Thyroid gland (tissue), 4 donors: ENCODE measurements at regions not wholly inside any gene's neighbourhood (a gene's known extent, or its start where the extent isn't known, plus 50 kb on each side); places are given as distances from the start of the nearest gene placed in this dataset.

Experiments used
- POLR2A ChIP-seq, 2 donors: fragments of 450-650 bp; IDR thresholded peaks; one replicate each; pipeline ENCODE4 v1.6.1; 2017; ENCODE audit warnings: antibody characterized with exemption in 2 of 2, mild to moderate bottlenecking in 2 of 2, moderate library complexity in 1 of 2
- TF ChIP-seq, protein P1 (sequence below), 6 experiments: fragments of 200-600 bp in 3 of 6; fragments of 450-650 bp in 3 of 6; sonication (generic) in 3 of 6; IDR thresholded peaks; one replicate each; pipeline ENCODE4 v1.5.1; 2016 to 2019; ENCODE audit warnings: antibody characterized with exemption in 6 of 6, mild to moderate bottlenecking in 2 of 6, inconsistent platforms in 1 of 6, moderate library complexity in 1 of 6

DNA sequence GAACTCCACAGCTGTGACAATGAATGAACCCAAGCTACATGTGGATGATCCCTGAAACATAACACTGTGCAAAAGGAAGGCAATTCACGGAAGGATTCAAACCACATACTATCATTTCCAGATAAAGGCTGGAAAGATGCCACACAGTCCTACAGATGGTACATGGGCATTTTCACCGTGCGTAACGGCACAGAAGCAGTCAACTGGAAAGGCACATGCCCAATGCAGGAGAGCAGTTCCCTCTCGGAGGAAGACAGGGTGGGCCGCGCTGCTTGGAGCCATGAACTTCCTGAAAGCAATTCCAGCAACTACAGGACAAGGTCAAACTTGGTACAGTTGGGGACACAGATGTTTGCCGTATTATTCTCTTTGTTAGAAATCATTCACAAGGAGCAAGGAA, 103.7 kb downstream of the SHANK2 start:
- TF ChIP-seq POLR2A (IDR thresholded peaks at IDR 0.05) = no peak
- TF ChIP-seq, protein P1, sequence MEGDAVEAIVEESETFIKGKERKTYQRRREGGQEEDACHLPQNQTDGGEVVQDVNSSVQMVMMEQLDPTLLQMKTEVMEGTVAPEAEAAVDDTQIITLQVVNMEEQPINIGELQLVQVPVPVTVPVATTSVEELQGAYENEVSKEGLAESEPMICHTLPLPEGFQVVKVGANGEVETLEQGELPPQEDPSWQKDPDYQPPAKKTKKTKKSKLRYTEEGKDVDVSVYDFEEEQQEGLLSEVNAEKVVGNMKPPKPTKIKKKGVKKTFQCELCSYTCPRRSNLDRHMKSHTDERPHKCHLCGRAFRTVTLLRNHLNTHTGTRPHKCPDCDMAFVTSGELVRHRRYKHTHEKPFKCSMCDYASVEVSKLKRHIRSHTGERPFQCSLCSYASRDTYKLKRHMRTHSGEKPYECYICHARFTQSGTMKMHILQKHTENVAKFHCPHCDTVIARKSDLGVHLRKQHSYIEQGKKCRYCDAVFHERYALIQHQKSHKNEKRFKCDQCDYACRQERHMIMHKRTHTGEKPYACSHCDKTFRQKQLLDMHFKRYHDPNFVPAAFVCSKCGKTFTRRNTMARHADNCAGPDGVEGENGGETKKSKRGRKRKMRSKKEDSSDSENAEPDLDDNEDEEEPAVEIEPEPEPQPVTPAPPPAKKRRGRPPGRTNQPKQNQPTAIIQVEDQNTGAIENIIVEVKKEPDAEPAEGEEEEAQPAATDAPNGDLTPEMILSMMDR (IDR thresholded peaks at IDR 0.05) = no peak
